ENCODE measurements at regions not wholly inside any gene's neighbourhood (a gene's known extent, or its start where the extent isn't known, plus 50 kb on each side); places are given as distances from the start of the nearest gene placed in this dataset.
A peak's percentile ranks its signal among the peaks of the same experiment; 100 is the strongest.
"Not testable (repeated sequence)": the region's sequence is repeated elsewhere in the genome, so short reads cannot be mapped to it uniquely, and the experiment has no call there.

GRCh38 chr9:591292-591691 lies 250.2 kb upstream of the DMRT1 start:
- DNase-seq: no peak

GRCh38 chr9:592225-592624 lies 249.3 kb upstream of the DMRT1 start:
- no peak for DNase-seq

DNA sequence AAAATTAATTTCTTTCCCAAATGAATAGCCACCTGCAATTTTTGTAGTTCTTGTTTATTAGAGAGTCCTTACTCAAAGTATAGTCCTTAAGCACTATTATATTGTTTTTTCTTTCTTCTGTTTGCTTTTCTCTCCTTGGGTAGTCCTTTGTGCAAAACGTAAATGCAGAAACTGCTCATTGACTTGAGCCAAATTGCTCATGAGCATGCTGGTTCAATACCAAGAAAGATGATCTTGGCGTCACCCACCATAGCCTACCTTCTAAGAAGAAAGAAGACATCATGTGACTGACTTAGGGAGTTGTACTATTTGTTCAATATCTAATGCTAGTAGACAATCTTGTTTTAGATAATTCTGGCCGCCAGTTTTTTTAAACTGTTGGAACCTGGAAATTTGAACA lies 248.8 kb upstream of the DMRT1 start:
- no peak for DNase-seq

DNA sequence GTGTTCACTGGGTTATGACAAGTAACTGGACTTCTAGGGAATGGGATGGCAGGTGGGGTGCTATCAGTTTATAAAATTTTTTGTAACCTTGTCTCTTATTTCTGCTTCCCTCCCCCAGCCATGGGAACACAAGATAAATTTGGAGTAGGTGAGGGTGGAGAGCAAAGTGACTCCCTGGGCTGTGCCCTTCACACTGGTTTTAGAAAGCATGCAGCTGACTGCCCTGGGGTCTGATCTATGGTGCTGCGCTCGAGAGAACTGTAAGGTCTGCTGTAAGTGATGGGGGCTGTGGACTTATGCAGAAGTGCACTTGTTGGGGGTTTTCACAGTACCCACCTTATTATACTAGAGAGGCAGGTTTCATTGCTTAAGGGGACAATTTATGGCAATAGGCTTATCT lies 247.7 kb upstream of the DMRT1 start:
- no peak for DNase-seq

- DNase-seq: no peak
Observed at GRCh38 chr9:596703-597102, 244.8 kb upstream of the DMRT1 start.

- no peak for DNase-seq
Observed at GRCh38 chr9:600006-600405, 241.5 kb upstream of the DMRT1 start.

GRCh38 chr9:602716-603115 lies 238.8 kb upstream of the DMRT1 start:
- DNase-seq: no peak

DNA sequence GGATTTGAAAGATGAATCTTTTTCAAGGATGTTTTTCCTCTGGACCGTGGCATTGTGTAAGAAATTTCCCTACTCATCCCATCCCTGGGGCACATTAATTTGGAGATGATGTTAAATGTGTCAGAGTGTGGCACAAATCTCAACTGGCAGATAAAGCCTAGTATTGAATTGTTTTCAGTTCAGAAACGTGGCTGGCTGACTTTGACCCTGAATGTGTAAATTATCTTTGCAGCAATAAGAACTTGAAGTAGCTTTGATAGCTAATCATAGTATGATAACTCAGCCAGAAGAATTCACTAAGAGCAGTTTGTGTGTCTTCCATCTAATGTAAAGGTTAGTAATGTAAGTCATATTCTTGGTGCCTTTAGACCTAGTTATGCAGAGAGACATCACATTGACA lies 238.4 kb upstream of the DMRT1 start:
- DNase-seq: no peak

- DNase-seq: no peak
Observed at GRCh38 chr9:607417-607816, 234.1 kb upstream of the DMRT1 start.

- peak; percentile 88 for DNase-seq
Observed at GRCh38 chr9:613771-614347, 227.6 kb upstream of the DMRT1 start.

- no peak for DNase-seq
Observed at GRCh38 chr9:614431-614830, 227.1 kb upstream of the DMRT1 start.

- DNase-seq: no peak
Observed at GRCh38 chr9:615756-616155, 225.7 kb upstream of the DMRT1 start.

- DNase-seq: no peak
Observed at GRCh38 chr9:616694-617093, 224.8 kb upstream of the DMRT1 start.

- no peak for DNase-seq
Observed at GRCh38 chr9:617445-618085, 223.9 kb upstream of the DMRT1 start.

GRCh38 chr9:618478-618877 lies 223.0 kb upstream of the DMRT1 start:
- DNase-seq: peak; percentile 60

GRCh38 chr9:621201-621855 lies 220.2 kb upstream of the DMRT1 start:
- no peak for DNase-seq

DNA sequence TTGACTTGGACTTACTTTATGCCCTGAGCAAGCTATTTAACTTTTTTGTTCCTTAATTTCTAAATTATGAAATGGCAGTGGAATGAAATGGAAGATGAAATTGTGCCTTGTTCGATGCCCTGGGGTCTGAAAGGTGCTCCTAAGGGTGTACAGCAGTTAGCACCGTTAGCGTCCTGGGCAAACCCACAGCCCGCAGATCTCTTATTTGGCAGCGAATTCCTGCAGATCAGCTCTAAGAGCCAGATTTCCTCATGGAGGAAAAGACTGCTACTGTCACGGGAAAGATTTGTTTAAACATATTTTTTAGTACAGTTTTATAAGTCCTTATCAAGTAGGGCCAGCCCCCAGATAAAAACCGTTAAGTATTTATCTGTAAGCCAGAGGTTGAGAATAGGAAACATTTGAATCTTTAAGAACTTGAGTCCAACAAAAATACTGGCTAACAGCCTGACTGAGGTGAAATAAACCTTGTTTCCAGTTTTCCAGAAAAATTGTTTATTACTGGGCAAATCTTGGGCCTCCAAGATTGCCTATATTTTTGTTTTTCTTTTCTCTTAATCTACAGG lies 216.5 kb upstream of the DMRT1 start:
- no peak for DNase-seq

GRCh38 chr9:625613-626012 lies 215.9 kb upstream of the DMRT1 start:
- DNase-seq: no peak

DNA sequence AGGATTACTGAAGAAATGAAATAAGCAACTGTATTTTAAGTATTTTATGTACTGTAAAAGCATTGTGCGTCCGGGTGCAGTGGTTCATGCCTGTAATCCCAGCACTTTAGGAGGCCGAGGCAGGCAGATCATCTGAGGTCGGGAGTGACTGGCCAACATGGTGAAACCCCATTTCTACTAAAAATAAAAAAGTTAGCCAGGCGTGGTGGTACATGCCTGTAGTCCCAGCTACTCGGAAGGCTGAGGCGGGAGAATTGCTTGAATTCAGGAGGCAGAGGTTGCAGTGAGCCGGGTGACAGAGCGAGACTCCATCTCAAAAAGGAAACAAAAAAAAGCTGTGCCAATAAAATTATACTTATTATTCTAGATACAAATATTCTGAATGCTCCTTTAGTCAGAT lies 215.4 kb upstream of the DMRT1 start:
- not testable (repeated sequence) for DNase-seq

GRCh38 chr9:626596-626995 lies 214.9 kb upstream of the DMRT1 start:
- DNase-seq: no peak

GRCh38 chr9:627336-627970 lies 214.0 kb upstream of the DMRT1 start:
- DNase-seq: no peak

GRCh38 chr9:629146-629545 lies 212.4 kb upstream of the DMRT1 start:
- no peak for DNase-seq

GRCh38 chr9:630817-631216 lies 210.7 kb upstream of the DMRT1 start:
- DNase-seq: no peak

- DNase-seq: peak; percentile 84
Observed at GRCh38 chr9:631596-631995, 209.9 kb upstream of the DMRT1 start.
